AG09309 (cell line): ENCODE measurements at regions not wholly inside any gene's neighbourhood (a gene's known extent, or its start where the extent isn't known, plus 50 kb on each side); places are given as distances from the start of the nearest gene placed in this dataset.

Experiments used
- DNase-seq: peaks from one replicate; pipeline ENCODE4 v3.0.0-alpha.2; 2010; ENCODE audit warnings: low read depth
- H3K4me3 ChIP-seq: 2 replicates; pipeline ENCODE4 v1.5.1; 2011; ENCODE audit warnings: mild to moderate bottlenecking, low read depth, low read length, moderate library complexity; ENCODE audit not compliant: control insufficient read depth
- CTCF ChIP-seq: IDR thresholded peaks from 2 replicates; pipeline ENCODE4 v1.5.1; 2011; ENCODE audit warnings: mild to moderate bottlenecking, low read depth, low read length, inconsistent platforms; ENCODE audit not compliant: insufficient read depth, control insufficient read depth; ENCODE audit errors: missing control alignments

GRCh38 chr13:84774111-84774510, 891.8 kb upstream of the SLITRK1 start:
- no peak for TF ChIP-seq CTCF
- H3K4me3 ChIP-seq, result no peak overlapping the region

GRCh38 chr13:84760956-84761355, 878.7 kb upstream of the SLITRK1 start:
- TF ChIP-seq CTCF, result no peak

More at GRCh38 chr13:84774111-84774510, 891.8 kb upstream of the SLITRK1 start:
- DNase-seq, result no peak

DNA sequence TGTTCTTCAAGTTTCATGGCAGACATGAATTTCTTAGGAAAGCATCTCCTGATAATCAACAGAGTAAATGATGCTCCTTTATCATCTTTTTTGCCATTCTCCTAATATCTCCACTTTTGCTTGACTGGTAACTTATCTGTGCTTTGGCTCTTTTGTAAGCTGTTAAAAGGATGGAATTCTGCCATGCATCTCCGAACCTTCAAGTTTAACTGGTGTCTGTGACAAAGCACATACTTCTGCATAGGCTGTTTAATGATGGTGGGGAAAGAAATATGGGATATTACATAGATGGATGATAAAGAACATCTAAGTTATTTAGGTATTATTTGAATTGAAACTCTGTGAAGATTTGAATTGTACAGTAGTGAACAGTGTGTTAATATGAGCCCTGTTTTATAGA, 866.9 kb upstream of the SLITRK1 start:
- TF ChIP-seq CTCF, result no peak
- H3K4me3 ChIP-seq, result no peak overlapping the region
- DNase-seq, result no peak

More at GRCh38 chr13:84760956-84761355, 878.7 kb upstream of the SLITRK1 start:
- H3K4me3 ChIP-seq, result no peak overlapping the region
- no peak for DNase-seq

- TF ChIP-seq CTCF, result no peak
- H3K4me3 ChIP-seq, result no peak overlapping the region
- no peak for DNase-seq
Measured at GRCh38 chr13:84745051-84745551, 862.8 kb upstream of the SLITRK1 start.

GRCh38 chr13:84744203-84744602, 861.9 kb upstream of the SLITRK1 start:
- TF ChIP-seq CTCF, result no peak
- H3K4me3 ChIP-seq, result no peak overlapping the region
- no peak for DNase-seq

DNA sequence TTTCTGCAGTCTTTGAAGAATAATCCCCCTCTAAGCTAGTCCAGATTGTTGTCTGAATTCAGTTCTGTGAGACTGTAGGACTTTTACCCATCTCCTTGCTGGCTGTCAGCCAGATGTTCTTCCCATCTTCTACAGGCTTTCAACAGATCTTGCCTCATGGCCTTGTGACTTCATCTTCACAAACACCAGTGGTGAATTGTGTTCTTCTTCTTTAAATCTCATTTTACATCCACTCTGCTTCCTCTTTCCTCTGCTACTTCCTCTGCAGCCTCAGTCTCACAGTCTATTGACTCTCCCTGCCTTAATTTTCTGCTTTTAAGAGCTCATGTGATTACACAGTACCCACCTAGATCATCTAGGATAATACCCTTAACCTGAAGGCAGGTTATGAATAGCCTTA, 859.0 kb upstream of the SLITRK1 start:
- no peak for TF ChIP-seq CTCF
- no peak for DNase-seq
- H3K4me3 ChIP-seq, result no peak overlapping the region

DNA sequence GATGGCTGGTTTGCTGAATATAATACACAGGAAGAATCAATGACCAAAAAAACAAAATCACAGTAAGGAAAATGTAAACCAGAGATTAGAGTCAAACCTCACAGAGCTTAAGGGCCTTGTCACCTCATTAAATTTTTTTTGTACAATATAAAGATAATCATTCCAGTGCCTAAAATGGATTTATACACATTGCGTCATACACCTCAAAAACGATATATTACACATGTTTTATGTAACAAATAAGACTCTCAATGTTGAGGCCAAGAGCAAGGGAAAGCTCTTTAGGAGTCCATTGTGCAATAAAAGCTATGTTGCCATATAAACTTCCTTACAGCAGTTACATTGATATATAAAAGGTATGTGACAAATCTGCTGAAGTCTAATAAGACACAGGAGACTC, 856.7 kb upstream of the SLITRK1 start:
- no peak for DNase-seq
- H3K4me3 ChIP-seq, result no peak overlapping the region

More for the DNA sequence above, 856.7 kb upstream of the SLITRK1 start:
- no peak for TF ChIP-seq CTCF
